ENCODE measurements at regions not wholly inside any gene's neighbourhood (a gene's known extent, or its start where the extent isn't known, plus 50 kb on each side); places are given as distances from the start of the nearest gene placed in this dataset.
A peak's percentile ranks its signal among the peaks of the same experiment; 100 is the strongest.
"Not testable (repeated sequence)": the region's sequence is repeated elsewhere in the genome, so short reads cannot be mapped to it uniquely, and the experiment has no call there.

DNA sequence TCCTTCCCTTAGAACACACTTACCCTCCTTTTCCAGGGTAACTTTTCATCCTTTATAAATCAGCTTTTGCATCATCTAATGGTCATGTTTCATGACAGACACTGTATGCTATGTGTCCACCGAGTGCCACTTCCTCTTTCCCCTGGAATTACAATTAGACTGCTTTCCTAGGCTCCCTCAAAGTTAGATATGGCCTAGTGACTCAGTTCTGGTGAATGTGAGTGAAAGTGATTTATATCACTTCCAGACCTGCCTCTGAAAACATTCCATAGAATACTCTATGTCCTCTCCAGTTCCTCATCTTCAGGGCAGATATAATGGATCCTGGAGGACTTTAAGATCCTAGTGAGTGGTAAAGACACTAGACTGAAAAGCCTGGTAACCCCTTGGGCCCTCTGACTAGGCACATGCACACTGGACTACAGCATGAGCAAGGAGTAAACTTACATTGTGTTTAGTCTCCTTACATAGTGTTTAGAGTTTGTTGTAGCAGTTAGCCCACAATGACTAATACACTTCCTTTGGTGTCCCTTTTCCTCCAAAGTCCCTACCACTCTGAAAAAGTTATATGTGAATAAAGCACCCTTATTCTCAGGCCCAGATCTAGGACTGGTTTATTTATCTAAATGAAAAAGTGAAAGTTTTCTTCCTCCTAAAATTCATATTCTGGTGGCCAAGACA lies 59.3 kb downstream of the GPR88 start:
- DNase-seq = no peak

GRCh38 chr1:100597784-100598183 lies 59.8 kb downstream of the GPR88 start:
- DNase-seq = no peak

DNA sequence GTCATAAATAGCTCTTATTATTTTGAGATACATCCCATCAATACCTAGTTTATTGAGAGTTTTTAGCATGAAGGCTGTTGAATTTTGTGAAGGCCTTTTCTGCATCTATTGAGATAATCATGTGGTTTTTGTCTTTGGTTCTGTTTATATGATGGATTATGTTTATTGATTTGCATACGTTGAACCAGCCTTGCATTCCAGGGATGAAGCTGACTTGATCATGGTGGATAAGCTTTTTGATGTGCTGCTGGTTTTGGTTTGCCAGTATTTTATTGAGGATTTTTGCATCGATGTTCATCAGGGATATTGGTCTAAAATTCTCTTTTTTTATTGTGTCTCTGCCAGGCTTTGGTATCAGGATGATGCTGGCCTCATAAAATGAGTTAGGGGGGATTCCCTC lies 62.4 kb downstream of the GPR88 start:
- DNase-seq = not testable (repeated sequence)

- not testable (repeated sequence) for DNase-seq
Observed at GRCh38 chr1:100602028-100602427, 64.1 kb downstream of the GPR88 start.

DNA sequence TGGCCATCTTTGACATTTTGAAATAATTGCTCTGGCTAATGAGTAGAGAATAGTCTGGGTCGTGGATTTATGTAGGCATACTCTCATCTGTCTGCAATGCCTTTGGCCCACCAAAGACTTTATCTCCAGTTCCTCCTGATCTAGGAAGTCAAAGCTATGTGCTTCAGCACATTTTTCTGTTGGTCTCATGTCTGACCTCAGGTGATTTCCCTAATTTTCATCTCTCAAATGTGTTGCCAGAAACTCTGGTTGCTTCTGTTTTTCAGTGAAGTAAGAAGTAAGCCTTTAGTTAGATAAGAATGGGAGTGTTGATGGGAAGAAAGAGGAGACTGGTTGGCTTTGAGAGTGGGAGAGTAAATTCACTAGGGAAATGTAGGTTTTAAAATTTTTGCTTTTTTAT lies 66.4 kb downstream of the GPR88 start:
- no peak for DNase-seq

DNA sequence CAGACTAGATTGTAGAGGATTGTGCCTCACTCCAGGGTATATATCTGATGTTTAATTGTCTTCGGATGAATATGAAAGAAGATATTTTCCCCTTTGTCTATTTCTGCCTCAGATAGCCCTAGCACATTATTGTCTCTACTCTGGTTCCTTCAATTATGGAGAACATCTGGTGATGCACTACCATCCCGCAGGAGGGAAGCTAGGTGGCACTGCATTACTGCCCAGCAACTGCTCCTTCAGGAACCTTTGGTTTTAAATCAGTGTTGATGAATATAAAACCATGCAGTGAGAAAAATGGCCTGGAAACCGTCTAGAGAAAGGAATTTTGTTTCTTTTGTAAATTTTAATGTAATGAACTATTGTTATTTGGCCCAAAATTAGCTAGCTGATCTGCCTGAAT lies 68.5 kb downstream of the GPR88 start:
- DNase-seq = no peak

DNA sequence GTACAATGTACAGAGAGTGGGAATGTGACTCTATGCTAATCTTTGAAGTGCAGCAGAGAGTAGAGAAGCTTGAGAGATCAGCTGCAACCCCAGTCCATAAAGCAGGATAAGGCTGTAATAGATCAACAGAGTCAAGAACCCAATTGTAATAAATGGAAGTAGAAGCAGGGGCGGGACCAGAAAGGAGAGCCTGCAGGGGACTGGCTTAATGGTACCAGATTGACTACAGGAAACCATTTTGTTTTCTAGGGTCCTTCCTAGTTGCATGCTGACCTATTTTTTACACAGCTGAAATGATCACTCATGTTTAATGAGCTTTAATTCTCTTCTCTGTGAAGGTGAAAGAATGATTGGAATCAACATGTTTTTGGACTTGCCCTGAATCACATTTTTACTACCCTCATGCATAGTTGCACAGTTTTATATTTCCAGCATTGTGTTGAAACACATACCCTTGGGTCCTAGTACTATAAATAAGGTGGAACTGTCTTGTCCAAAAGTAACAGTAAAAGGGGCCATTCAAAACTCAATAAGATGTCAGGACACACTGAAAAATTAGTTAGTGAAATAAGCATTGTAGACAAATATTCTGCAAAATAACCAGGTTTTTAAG lies 69.8 kb downstream of the GPR88 start:
- DNase-seq = no peak

GRCh38 chr1:100609849-100610248 lies 71.9 kb downstream of the GPR88 start:
- no peak for DNase-seq

DNA sequence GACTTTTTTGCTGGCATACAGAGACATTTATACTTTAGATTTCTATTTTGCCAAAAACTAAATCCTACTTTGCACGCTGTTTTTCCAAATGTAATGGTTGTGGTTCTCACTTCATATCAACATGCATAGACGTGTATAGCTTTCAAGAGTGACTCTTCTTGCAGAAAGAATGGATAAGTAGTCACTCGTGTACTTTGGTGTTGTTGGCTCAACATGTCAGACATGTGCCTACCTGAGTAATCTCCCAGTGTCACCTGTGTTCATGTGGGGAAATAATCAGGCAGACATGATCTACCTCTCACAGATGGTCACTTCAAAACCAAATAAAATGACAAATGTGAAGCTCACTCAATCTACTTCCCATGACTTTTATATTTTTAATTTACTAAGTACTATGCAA lies 73.1 kb downstream of the GPR88 start:
- DNase-seq = no peak

DNA sequence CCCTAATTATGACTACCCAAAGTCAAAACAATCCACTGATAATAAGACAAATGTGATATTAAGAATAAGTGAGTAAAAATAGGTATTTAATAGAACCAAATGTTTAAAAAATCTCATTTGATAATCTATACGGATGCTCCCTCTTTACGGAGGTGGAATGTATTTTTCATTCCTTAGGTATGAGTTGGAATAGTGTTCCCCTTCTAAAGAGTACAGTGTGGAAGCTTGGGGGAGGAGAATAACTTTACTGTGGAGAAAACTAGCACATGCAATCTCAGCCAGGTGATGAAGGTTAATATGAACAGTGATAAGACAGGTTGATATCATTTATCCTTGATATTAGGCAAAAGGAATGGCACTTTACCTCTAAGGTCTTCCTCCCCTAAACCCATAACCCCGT lies 74.6 kb downstream of the GPR88 start:
- DNase-seq = no peak

- DNase-seq = peak in 1 of 2 donors; percentile 15
Observed at GRCh38 chr1:100613817-100614559, 76.0 kb downstream of the GPR88 start.

GRCh38 chr1:100614570-100614969 lies 76.6 kb downstream of the GPR88 start:
- no peak for DNase-seq

GRCh38 chr1:100615686-100616085 lies 77.7 kb downstream of the GPR88 start:
- DNase-seq = no peak

- no peak for DNase-seq
Observed at GRCh38 chr1:100616121-100616621, 78.2 kb downstream of the GPR88 start.

DNA sequence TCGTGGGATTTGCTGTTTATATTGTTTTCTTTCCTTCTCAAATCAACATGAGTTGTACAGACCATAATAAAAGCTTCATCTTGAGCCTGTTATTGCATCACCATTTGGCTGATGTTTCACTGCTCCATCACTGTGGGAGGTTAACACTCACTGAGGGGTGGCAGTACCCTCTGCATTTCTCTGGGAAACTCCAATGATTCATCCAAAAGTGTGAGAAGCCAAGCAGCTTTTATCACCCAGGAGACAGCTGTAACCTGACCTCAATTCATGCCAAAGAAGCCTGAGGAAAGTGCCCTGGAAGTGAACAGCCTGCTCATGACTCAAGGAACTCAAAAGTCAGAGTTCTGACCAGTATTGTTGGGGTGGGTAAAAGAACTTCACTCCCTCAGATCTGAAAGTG lies 84.1 kb downstream of the GPR88 start:
- no peak for DNase-seq

GRCh38 chr1:100622506-100622905 lies 84.6 kb downstream of the GPR88 start:
- no peak for DNase-seq

GRCh38 chr1:100622966-100623762 lies 85.2 kb downstream of the GPR88 start:
- DNase-seq = no peak

- DNase-seq = no peak
Observed at GRCh38 chr1:100624886-100625610, 87.1 kb downstream of the GPR88 start.

- no peak for DNase-seq
Observed at GRCh38 chr1:100626397-100626796, 88.5 kb downstream of the GPR88 start.

DNA sequence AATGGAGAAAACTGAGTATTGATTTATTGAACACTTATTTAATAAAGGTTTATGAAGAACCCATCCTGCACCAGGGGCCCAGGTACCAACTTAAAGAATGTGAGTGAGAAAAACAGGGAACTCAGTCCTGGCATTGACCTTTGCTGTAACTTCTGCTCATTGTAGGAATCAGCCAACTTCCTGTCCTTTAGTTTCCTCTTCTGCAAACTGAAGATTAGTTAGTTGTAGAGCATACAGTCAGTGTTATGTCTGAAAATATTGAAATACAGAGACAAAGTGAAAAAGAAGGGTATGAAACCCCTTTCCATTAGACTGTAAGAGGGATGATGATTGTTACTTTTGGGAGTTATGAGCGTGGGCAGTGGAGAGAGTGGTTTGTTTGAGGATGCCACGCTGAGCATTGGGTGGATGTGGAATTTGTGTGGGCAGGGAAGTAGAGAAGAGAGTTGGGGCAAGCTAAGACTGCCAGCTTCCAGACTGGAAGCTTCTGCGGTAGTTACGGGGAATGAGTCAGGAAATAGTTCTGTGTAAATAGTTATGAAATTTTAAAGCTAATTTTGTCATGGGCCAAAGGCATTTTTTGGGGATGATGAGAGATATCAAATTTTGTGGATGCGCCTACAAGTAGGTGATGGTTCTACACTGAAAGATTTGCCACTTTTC lies 89.2 kb downstream of the GPR88 start:
- no peak for DNase-seq

DNA sequence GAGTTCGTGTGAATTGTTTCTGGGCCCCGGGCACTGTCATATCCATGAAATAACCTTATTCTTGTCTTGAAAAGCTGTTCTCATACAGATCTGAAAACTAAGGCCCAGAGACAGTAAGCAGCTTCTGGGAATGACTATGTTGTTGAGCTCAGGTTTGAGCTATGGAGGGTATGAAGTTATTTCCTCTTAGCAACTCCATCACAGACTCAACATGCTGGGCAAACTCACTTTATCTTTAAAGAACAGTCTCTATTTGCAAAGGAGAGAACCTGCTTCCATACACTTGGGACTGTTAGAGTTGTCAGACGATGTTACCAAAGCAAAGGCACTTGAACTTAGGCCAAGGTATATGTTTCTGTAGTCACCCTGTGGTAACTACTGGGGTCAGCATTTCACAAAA lies 90.0 kb downstream of the GPR88 start:
- DNase-seq = no peak

DNA sequence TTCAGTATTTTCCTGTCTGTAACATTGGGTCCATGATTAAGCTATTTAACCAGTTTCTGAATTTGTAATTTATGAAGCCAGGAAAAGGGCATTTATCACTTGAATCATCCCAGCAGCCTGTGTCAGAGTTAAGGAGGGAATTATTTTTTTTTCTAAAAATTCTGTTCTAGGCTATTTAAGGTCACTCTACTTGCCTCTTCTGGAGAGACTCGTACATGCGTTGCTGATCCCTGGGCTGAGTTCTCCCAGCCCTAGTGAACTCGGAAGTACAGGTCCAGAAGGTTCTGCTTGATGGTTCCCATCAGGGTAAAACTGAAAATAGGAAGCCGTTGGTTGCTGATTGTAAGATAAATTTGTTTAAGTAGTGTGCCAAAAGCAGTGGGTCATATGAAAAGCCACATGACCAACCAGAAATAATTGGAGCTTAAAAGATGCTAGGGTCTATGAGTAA lies 90.7 kb downstream of the GPR88 start:
- no peak for DNase-seq

Measured in CD4-positive, alpha-beta T cell treated with Interleukin-1 beta for 1 hour (primary cell).